GM19025 (cell line): ENCODE measurements at regions not wholly inside any gene's neighbourhood (a gene's known extent, or its start where the extent isn't known, plus 50 kb on each side); places are given as distances from the start of the nearest gene placed in this dataset.

Experiments used
- ATAC-seq: cut with Tn5 transposase; IDR thresholded peaks from one replicate; pipeline ENCODE4 v1.9.1; 2021; ENCODE audit warnings: mild to moderate bottlenecking, low read depth, moderate library complexity; ENCODE audit not compliant: unreplicated experiment

- ATAC-seq: no peak
Observed at GRCh38 chr4:114488301-114488982, 110.2 kb upstream of the UGT8 start.

- ATAC-seq: no peak
Observed at GRCh38 chr4:114494246-114494803, 104.3 kb upstream of the UGT8 start.

- ATAC-seq: no peak
Observed at GRCh38 chr4:114495471-114495928, 103.1 kb upstream of the UGT8 start.

- no peak for ATAC-seq
Observed at GRCh38 chr4:114497116-114497515, 101.5 kb upstream of the UGT8 start.

DNA sequence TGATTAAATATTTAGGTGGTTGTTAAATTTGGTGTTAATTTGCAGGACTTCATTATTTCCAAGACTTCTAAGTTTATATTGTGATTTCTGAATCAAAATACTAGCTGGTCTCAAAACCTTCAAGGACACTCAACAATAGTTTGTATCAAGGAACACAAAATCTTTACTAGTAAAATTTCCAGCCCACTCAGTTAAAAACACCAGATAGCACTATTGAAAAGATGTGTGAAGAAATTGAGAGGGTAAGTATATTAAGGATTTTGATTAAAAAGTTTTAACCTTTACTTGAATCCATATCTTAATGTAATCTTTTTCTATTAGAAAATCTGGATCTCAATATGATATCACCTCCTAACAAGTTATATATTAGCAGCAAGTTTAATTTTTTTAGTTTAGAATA is 89.3 kb upstream of the UGT8 start:
- ATAC-seq: no peak

- no peak for ATAC-seq
Observed at GRCh38 chr4:114512595-114513295, 85.9 kb upstream of the UGT8 start.

- no peak for ATAC-seq
Observed at GRCh38 chr4:114519368-114519767, 79.2 kb upstream of the UGT8 start.

DNA sequence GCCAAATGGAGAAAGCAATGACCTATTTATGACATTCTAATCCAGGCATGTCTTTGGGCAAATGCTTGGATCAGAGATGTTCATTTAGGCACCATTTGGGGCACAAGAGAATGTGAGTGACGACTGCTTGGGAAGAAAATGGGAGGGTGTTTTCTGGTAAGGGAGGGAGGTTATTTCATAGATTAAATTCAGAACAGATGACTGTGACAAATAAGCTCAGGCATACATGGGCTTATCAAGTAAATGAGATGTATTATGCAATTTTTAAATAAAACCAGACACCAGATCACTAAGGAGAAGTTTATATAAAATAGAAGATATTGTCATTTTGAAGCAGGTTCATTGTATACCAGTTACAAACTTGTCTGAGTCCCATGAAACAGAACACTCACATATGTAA is 71.4 kb upstream of the UGT8 start:
- ATAC-seq: no peak

DNA sequence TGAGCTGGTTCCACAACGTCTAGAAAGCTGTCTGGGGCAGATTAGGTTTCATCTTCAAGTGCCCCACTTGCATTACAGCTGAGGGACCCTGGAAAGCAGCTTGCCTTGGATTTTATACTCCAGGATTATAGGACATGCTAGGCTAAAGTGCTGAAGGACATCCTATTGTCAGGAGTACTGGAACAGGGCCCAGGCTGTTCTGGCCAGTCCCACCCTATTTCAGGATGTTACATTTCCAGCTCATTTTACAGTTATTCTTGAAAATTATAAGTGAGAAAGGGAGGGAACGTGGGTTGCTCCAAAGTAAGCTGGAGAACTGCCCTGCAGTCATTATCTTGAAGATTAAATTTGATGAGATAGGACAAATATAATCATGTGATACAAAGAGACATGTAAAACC is 71.0 kb upstream of the UGT8 start:
- ATAC-seq: no peak

- no peak for ATAC-seq
Observed at GRCh38 chr4:114535725-114536124, 62.9 kb upstream of the UGT8 start.

GRCh38 chr4:114537352-114537751 is 61.3 kb upstream of the UGT8 start:
- no peak for ATAC-seq

DNA sequence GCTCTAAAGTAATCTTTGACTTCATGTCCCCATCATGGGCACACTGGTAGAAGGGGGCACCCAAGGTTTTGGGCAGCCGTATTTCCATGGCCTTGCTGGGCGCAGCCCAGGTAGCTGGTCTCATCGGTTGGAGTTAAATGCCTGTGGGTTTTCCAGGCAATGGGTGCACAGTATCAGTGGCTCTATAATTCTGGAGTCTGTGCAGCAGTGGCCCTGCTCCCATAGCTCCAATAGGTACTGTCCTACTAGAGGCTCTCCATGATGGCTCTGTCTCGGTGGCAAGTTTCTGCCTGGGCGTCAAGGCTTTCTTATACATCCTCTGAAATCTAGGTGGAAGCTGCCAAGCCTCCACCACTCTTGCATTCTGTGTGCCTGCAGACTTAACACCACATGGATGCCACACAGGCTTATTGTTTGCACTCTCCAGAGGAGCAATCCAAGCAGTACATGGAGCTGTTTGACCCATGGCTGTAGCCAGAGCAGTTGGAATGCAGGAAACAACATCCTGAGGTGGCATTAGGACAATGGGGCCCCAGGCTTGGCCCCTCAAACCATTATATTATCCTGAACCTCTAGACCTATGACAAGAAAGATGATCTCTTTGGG is 60.5 kb upstream of the UGT8 start:
- no peak for ATAC-seq

GRCh38 chr4:114539985-114540384 is 58.6 kb upstream of the UGT8 start:
- no peak for ATAC-seq

- ATAC-seq: no peak
Observed at GRCh38 chr4:114547340-114548134, 51.1 kb upstream of the UGT8 start.
